HUDEP-2 (cell line): ENCODE measurements at regions not wholly inside any gene's neighbourhood (a gene's known extent, or its start where the extent isn't known, plus 50 kb on each side); places are given as distances from the start of the nearest gene placed in this dataset.
"Not testable (repeated sequence)": the region's sequence is repeated elsewhere in the genome, so short reads cannot be mapped to it uniquely, and the experiment has no call there.

Experiments used
- DNase-seq, 76 experiments: peaks; one replicate each; lab custom pipeline; 2025; ENCODE audit not compliant: unreplicated experiment in 76 of 76; lab: John Stamatoyannopoulos, UW

DNA sequence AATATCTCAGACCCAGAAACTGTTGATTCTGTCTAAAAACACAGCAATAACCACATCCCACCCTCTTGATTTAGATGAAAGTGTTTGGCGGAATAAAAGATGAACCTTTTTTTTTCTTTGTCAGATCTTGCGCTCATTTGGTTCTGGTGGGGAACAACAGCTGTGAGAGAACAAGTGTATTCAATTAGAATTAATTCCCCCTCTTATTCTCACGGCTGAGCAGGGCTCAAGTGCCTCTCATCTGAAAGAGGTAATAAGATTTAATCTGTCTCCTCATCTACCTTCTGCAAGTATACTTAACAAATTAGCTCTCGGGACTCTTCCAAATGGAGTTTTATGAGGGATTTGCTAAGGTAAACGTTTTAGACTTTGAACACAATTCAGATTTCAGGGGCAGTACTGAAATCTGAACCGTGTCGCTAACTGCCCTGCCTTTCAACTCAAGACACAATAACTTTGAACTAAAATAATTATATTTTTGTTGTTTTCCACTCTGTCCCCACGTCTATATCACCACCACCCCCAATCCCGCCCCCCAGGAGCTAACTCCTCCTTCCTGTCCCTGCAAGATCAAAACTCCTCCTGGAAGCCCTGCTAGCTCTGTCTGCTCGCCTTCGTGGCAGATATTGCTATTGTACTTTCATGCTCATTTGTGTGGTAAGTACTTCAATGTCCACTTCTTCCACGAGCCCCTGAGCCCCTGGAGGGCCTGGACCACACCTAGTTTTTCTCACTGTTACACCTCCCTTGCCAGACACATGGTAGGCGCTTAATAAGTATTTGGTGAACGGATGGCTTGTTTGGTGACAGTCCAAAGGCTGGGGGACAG, 54.2 kb upstream of the ROPN1B start:
- DNase-seq = peak in 2 of 76 experiments; percentile 3 to 38

DNA sequence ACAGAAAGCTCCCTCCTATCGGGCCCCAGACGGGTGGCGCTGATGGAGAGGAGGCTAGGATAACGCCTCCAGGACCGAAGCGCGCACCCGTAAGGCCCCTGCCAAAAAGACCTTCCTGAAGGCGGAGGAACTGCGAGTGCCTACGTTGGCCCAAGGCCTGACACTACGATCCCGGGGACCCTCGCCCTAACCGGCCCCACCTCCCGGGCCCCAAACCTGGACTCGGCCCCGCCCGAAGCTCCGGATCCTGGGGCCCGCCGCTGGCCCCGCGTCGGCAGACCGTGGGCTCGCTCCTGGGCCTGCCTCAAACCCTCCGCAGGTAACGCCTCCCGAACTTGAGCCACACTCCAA, 53.6 kb upstream of the ROPN1B start:
- DNase-seq = peak in 3 of 76 experiments; percentile 2 to 32 (median 10)

DNA sequence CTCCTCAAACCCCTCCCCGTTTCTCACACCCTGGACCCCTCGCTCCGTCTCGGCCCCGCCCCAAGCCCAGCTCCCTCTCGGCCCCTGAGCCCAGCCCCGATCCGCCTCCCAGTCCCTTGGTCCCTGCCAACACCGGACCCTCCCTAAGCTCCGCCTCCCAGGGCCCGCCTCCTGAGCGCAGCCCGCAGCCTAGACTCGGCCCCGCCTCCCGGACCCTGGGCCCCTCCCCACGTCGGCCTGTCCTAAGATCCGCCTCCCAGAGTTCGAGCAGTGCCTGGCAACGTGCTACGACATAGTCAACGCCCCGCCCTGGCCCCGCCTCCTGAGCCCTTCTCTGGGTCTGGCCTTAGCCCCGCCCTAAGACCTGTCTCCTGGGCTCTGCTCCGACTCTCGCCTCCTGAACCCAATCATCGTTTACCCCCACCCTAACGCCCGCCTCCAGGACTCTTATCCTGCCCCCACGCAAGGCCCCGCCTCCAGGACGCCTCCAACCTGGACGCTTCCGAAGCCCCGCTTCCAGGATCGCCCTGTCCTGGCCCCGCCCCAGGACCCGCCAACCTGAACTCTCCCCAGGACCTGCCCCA, 53.1 kb upstream of the ROPN1B start:
- peak; percentile 61 to 100 (median 99) for DNase-seq

DNA sequence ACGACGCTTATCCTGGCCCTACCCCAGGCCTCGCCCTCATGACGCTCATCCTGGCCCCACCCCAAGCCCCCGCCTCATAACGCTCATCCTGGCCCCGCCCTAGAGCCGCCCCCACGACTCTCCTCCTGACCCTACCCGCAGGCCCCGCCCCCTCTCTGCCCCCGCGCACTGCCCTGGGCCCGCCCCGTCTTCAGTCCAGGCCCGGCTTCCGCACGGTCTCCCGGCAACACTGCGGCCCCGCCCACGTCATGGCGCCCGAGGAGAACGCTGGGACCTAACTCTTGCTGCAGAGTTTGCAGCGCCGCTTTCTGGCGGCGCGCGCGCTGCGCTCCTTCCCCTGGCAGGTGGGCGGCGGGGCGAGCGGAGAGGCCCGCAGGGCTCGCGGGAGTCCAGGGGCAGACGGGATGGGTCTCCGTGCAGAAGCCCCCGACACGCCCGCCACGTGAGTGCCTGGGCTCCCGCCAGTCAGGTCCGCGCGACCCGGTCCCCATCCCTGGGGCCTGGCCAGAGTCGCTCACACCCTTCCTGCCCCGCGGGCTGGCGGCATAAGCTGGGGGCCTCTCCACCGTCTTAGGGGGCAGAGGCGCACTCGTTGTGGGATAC, 52.5 kb upstream of the ROPN1B start:
- peak in 62 of 76 experiments; percentile 37 to 100 (median 99) for DNase-seq

DNA sequence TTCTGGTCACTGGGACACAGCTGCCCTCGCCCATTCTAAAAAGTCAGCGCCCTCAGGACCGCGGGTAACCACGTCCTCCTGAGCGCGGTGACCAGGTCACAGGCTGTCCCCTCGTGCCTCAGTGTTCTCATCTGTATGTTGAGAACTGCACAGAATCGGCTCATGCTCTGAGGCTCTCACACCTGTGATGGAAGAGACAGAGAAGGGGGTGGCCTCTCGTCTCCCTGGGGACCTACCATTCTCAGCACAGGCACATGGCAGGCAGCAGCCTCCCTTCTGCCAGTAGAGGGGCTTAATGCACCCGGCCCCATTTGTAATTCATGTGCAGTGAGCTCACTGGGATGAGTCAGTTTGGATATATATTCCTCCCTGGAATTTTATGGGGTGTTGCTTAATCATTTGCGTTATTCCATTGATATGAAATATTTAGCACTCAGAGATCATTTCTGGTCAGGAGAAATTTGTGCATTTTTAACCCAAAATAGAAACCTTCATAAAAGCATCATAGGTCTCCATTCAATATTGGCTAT, 51.9 kb upstream of the ROPN1B start:
- peak in 31 of 76 experiments; percentile 1 to 63 (median 30) for DNase-seq

GRCh38 chr3:125918024-125918423, 51.0 kb upstream of the ROPN1B start:
- not testable (repeated sequence) for DNase-seq

DNA sequence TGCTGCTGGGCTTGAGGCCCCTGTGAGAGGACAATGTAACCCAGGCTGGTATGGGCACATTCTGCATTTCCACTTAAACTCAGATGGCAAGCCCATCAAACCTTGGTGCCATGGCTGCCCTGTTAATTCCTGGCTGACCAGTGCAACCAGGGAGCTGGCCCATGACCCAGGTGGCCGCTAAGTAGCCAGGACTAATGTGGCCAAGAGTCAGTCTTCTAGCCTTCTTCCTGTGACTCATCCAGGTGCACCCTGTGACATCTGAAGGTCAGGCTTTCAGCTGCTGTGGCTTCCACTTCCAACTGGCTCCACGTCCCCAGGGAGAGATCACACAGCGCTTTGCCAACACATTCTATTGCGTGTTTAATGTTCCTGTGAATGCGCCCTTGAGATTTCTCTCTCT, 50.5 kb upstream of the ROPN1B start:
- DNase-seq = not testable (repeated sequence)

DNA sequence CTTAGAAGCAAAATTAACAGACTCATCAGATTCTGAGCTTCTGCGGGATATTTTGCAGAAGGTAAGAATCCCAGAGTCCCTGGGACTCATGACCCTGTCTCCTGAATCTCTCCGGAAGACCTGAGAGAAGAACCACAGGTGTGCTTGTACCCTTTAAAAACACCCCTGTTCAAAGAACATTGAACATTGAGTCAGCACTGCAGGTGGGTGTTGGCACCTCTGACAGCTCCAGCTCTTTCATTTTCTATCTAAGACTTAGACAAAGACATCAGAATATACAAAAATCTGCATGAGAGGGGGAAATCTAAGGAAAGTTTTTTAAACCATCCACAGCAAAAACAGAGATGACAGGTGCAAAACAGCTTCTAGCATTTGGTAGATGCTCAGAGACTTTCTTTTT, 50.1 kb upstream of the ROPN1B start:
- not testable (repeated sequence) for DNase-seq
